Kasumi-1 (cell line): ENCODE measurements at regions not wholly inside any gene's neighbourhood (a gene's known extent, or its start where the extent isn't known, plus 50 kb on each side); places are given as distances from the start of the nearest gene placed in this dataset.

Source experiments
- DNase-seq, 2 experiments: peaks; one replicate each; lab custom pipeline; 2025; lab: John Stamatoyannopoulos, UW

GRCh38 chr2:2871480-2872308 lies 505.9 kb downstream of the EIPR1 start:
- DNase-seq, result no peak

DNA sequence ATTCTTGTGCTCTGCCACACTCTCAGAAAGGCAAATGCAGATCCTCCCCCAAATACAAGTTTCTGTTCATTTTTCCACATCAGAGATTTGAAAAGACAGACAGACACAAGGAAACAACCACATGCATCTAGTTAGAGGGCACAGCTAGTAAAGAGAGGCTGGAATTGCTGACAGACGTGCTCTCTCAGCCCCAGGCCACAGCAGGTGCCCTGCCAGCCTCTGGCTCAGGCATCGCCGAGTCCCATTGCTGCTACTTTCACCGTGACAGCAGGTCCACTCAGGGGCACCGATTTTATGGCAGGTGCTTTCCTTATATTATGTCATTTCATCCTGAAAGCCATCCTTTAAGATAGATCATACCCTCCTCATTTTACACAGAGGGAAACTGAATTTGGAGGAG lies 507.5 kb downstream of the EIPR1 start:
- DNase-seq, result no peak

- DNase-seq, result no peak
These were observed 508.1 kb downstream of the EIPR1 start for GRCh38 chr2:2869553-2869952.

GRCh38 chr2:2868085-2868484 lies 509.5 kb downstream of the EIPR1 start:
- no peak for DNase-seq

DNA sequence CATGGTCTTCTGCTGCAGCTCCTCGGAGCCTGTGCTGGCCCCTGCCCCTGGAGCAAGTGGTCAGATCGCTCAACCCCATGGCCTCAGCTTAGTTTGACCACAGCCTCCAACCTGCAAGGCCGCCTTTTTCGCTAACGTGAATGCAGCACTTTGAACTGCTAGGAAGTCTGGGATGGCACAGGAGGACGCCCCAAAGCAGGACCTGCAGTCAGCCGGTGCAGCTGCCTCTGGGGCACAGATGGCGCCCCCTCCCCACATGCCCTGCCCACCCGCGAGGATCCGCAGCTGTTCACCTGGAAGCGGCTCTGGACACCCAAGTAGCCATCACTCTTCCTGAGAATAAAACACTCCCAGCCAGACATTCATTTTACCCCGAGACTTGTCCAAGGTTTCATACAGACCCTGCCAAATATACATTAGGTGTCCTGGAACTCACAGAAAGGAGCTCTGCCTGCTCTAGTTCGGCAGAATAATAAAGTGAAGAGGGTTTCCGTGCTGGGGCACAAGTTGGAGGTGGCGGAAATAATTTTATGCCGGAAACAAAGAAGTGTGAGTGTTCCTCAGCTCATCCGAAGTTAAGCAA lies 510.1 kb downstream of the EIPR1 start:
- no peak for DNase-seq

DNA sequence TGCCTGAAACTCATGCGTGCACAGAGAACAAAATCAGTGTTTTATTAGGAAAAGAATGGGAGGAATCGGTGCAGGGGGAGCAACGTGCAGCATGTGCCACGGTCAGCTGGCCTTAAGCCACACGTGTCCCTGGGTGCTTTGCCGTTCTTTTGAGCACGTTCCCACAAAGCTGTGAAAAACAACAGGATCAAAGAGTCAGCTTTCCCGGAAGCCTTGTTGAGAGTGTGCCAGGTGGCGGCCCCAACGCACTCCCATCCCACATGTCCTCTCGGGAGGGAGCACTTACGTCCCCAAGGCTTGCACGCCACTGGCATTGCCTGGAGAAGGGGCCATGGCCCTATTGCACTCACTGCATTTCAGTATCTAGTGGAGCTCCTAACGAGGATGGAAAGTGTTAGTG lies 511.2 kb downstream of the EIPR1 start:
- no peak for DNase-seq

DNA sequence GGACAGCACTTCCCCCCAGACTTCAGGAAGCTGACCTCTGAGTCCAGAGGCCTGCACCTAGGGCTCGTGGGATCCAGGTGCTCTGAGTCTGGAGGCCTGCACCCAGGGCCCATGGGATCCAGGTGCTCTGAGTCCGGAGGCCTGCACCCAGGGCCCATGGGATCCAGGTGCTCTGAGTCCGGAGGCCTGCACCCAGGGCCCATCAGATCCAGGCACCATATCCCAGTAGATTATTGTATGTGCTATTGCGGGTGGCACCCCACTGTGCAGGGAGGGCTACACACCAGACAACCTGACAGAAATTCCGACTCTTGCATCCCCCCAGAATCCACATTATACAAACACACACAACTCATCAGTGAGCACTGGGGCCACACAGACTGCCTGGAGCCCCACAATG lies 515.2 kb downstream of the EIPR1 start:
- no peak for DNase-seq

GRCh38 chr2:2861666-2862240 lies 515.9 kb downstream of the EIPR1 start:
- no peak for DNase-seq

- no peak for DNase-seq
These were observed 516.9 kb downstream of the EIPR1 start for GRCh38 chr2:2860589-2861300.

- DNase-seq, result no peak
These were observed 517.9 kb downstream of the EIPR1 start for GRCh38 chr2:2859732-2860131.

GRCh38 chr2:2859164-2859563 lies 518.5 kb downstream of the EIPR1 start:
- no peak for DNase-seq

DNA sequence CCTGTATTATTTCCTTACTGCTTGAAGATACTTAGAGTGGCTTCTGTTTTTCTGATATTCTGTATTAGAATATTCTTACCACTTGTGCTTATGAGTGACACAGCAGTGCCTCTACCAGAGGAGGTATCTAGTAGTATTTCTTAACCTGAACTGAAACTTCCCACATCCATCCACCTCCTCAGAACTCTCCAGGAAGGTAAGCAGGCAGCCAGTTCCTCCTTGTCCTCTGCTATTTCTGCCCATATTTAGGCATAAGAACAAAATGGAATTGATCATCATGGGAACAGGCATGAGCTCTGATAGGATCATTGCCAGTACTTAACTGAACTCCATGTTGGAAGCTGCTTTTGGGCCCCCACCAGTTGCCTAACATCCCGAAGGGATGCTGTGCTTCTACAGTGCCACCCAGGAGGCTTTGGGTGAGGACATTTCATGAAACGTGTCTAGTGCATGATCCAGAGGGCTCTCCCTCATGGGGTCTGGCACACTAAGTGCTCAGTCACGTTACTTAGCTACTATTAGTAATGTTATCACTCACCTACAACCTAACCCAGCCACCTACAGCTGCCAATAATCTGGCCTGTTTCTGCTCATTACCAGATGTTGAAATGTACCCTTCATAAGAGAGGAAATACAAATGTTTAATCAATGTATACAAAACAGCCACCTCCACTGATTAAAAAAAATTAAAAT lies 520.7 kb downstream of the EIPR1 start:
- DNase-seq, result no peak

GRCh38 chr2:2855297-2855696 lies 522.3 kb downstream of the EIPR1 start:
- no peak for DNase-seq

DNA sequence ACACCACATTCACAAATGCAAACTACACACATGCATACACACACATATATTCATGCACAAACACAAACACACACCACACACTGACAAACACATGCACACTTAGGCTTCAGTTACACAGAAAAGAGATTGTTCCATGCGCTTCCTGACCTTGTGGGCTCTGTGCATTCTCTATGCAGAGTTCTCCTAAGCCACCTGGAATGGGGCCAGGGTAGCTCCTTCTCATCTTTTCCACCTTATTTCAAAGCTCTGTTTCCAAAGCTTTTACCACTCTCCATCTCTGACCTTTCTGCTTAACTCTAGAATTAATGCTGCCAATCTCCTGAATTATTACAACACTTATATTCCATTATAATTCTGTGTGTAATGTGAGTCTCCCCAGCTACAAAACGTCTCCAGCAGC lies 522.3 kb upstream of the MYT1L start:
- DNase-seq, result no peak

DNA sequence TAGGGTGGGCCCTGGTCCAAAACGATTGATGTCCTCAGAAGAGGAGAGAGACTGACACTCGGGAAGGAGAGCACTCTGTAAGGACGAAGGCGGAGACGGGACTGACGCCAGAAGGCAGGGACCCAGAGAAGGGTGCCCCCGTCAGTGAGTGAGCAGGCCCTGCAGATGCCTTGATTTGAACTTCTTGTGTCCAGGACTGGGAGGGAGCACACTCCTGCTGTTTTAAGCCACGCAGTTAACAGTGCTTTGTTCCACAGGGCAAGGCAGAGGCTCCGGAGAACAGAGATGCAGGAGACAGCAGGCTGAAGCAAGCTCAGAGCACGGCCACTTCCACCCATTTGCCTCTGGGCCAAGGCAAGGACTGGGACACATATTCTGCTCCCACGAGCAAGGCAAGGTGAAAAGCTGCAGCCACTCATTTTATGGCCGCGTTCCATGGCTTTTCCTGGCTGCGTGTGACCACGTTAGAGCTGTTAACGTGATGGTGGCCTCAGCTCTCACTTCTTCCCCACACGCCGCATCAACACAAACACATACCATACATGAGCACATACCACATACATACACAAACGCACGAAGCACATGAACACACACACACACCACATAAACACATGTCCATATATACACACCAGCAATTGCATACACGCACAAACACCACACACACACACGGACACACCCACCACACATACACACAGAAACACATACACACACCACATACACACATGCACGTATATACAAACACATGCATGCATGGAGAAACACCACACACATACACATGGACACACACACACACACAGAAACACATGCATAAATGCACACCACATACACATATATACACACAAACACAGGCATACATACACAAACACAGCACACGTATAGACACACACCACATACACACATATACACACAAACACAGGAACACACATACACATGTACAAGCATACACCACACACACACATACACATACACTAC lies 521.0 kb upstream of the MYT1L start:
- no peak for DNase-seq

DNA sequence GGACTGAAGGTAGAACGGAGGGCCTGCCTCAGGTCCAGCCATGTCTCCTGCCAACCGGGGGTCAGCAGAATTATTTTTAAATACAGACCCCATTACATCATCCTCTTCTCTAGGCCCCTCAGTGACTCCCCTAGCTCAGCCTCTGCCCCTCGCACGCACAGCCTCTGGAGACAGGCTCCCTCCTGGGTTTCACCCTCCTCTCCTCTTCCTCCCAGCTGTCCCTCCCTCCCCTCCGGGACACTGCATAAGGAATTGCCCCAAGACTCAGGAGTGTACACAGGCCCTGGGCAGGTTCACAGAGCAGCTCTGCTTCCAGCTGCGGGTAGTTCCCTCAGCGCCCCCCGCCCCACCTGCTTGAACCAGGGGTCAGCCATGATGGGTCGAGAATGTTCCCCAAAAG lies 520.2 kb upstream of the MYT1L start:
- DNase-seq, result no peak

DNA sequence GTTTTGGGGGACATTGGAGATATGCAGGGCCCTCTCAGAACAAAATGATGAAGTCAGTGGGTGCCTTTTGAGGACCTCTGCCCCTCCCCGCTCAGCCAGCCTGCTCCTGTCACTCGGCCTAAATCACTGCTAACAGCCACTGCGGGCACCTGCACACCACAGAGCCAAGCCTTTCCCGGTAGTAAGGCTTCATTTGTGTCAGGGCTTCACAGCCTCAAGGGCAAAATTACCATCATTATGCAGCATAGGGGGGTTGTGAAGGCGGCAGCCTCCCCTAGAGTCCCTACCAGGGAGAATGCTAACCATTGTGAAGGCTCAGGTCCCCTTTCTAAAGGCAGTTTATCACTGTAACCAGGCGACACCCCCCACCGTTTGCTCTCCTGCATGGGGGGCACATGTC lies 519.8 kb upstream of the MYT1L start:
- no peak for DNase-seq

DNA sequence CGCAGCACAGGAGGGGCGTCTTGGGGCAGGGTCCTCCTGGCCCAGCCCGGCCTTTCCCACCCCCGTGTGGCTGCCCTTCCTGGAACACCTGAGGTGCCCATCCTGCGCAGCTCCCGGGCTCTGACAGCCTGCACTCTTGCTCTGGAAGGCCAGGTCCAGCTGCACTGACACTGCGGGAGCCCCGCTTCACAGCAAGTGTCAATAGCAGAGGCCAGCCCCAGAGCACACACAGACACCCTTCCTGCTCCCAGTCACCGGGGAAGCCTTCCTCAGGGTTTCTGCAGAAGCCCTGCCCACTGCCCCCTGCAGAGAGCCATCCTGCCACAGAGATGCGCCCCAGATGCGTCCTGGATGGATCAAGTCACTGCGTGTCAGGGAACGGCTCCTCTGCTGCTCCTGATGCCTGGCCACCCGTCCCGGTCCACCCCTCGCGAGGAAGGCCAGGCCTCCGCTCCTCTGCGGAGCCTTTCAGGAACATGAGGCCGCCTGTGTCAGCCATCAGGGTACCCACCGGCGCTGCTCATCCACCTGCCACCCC lies 519.2 kb upstream of the MYT1L start:
- no peak for DNase-seq

- no peak for DNase-seq
These were observed 518.6 kb upstream of the MYT1L start for GRCh38 chr2:2849464-2850217.
